ENCODE measurements at regions not wholly inside any gene's neighbourhood (a gene's known extent, or its start where the extent isn't known, plus 50 kb on each side); places are given as distances from the start of the nearest gene placed in this dataset.

DNA sequence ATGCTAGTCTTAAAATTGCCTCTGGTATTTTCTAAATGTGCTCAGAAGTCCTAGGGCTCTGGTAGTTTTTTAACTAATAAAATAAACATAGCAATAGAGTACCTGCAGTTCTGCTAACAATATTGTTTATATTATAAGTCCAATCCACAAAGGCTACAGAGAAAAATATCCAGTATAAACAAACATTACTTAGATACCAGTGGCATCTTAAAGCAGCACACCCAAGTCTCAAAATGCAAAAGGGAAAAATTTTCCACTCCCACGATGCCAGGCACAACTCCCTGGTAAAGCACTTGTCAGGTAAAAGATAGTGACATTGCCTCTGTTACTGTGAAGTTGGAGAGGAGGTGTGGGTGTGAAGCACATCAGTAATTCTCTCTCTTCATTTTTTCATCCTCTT is 123.3 kb downstream of the OGFRL1 start:
- no peaks in the 10 kb centered on the region for H3K27me3 ChIP-seq
- peak overlapping the region; percentile 46 to 66 (median 58) for H3K27ac ChIP-seq
- DNase-seq: no peak
- H3K9me3 ChIP-seq: no peaks in the 10 kb centered on the region
- H3K4me1 ChIP-seq: peaks cover 0 to 63% (median 30%) of the 10 kb centered on the region in 4 donors
- peaks cover 0 to 30% (median 7%) of the 10 kb centered on the region in 4 donors for H3K36me3 ChIP-seq
- TF ChIP-seq POLR2A (IDR thresholded peaks at IDR 0.05) (no peak), EP300 (IDR thresholded peaks at IDR 0.05) (no peak), POLR2AphosphoS5 (IDR thresholded peaks at IDR 0.05) (no peak), CTCF (IDR thresholded peaks at IDR 0.05) (no peak)
- 60 to 72% methylated on average over 1 of the region's 1 CpG for WGBS, 2 donors
- intact Hi-C loops (cut with DNase I): no loop called here
- no peak overlapping the region for H3K4me3 ChIP-seq

DNA sequence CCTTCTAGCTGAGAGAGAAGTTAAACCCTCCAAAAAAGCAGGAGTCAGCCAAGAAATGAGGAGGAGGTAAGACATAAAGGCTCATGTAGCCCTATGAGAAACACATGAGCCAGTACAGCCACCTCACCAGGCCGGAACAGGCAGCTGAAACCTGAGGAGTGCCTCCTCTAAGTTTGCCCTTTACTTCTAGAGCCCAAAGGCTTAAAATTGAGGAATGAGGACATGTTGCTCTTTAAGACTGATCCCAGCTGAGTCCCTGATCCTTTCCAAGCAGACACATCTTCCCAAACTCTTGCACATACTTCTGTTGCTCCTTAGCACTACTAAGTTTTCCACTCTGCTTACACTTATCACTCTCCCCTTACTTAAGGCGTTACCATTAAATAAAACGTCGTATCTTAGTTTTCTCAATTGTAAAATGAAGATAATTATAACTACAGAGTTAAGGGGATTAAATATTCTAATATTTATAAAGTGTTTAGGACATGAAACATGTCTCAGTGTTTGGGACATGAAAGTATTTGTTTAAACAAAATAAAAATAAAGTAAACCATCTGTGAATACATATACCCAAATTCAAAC is 124.0 kb downstream of the OGFRL1 start:
- intact Hi-C loops (cut with DNase I): no loop called here
- no peak for DNase-seq
- no peak for TF ChIP-seq POLR2AphosphoS5 (IDR thresholded peaks at IDR 0.05)
- TF ChIP-seq EP300 (IDR thresholded peaks at IDR 0.05): no peak
- no peak for TF ChIP-seq POLR2A (IDR thresholded peaks at IDR 0.05)
- no peak for TF ChIP-seq CTCF (IDR thresholded peaks at IDR 0.05)
- no peak overlapping the region for H3K4me3 ChIP-seq
- 68 to 87% methylated on average over 4 of the region's 4 CpGs for WGBS, 2 donors
- peak overlapping the region; percentile 46 to 66 (median 58) for H3K27ac ChIP-seq
- peaks cover 0 to 30% (median 7%) of the 10 kb centered on the region in 4 donors for H3K36me3 ChIP-seq
- H3K4me1 ChIP-seq: peaks cover 0 to 70% (median 32%) of the 10 kb centered on the region in 4 donors
- H3K9me3 ChIP-seq: no peaks in the 10 kb centered on the region
- no peaks in the 10 kb centered on the region for H3K27me3 ChIP-seq

GRCh38 chr6:71414486-71414885 is 125.9 kb downstream of the OGFRL1 start:
- Histone ChIP-seq H3K4me1 (peaks cover 0 to 72% (median 32%) of the 10 kb centered on the region in 4 donors), H3K27me3 (no peaks in the 10 kb centered on the region), H3K27ac (no peak overlapping the region), H3K4me3 (no peak overlapping the region), H3K9me3 (no peaks in the 10 kb centered on the region), H3K36me3 (peaks cover 0 to 30% (median 7%) of the 10 kb centered on the region in 4 donors)
- no peak for TF ChIP-seq POLR2AphosphoS5 (IDR thresholded peaks at IDR 0.05)
- TF ChIP-seq POLR2A (IDR thresholded peaks at IDR 0.05): no peak
- no peak for TF ChIP-seq CTCF (IDR thresholded peaks at IDR 0.05)
- no peak for TF ChIP-seq EP300 (IDR thresholded peaks at IDR 0.05)
- WGBS, 2 donors: 31 to 62% methylated on average over 3 of the region's 3 CpGs
- intact Hi-C loops (cut with DNase I): no loop called here
- no peak for DNase-seq

DNA sequence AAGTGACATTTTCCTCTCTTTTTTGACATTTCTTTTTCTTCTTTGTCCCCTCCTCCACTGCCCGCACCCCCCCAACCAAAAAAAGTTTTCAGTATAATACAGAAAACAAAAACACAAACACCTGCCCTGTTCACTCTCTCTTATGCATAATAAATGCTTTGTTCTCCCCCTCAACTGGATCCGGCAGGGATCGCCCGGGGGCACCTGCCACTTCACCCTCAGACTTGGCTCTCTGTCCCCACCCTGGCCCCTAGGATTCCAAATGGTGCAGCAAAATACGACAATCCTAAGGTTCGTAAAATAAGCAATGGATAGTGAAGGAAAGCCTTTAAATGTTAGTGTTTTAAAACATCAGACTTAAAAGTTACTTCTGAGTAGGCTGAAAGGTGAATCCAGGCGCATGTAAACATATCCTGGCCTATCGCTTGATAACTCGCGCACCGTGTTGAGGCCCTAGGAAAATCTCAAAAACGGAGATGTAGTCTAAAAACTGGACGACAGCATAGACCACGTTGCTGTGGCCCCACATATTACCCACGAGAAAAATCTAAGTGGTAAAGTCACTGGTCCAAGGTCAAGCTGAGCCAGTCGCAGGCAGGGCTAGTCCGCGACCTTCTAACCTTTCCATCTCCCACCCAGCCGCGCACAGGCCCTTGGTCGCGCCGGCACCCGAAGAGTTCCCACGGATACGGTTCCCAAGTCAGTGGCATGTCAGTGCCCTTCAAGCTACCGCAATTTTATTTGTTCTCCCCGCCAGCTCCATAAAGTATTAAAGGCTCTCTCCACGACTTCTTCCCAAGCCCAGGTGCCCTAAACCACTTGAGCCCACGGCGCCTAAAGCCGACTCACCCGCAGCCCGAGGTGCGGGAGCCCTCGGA is 130.8 kb downstream of the OGFRL1 start:
- Histone ChIP-seq H3K27ac (peak overlapping the region; percentile 94 to 99 (median 96)), H3K36me3 (peaks cover 0 to 26% (median 7%) of the 10 kb centered on the region in 4 donors), H3K4me1 (peaks cover 0 to 35% (median 6%) of the 10 kb centered on the region in 4 donors), H3K9me3 (no peaks in the 10 kb centered on the region), H3K27me3 (no peaks in the 10 kb centered on the region), H3K4me3 (peak overlapping the region; percentile 74 to 95 (median 88))
- DNase-seq: no peak
- intact Hi-C loops (cut with DNase I): loop anchor here (2.0 to 5.0 kb wide), 2 partner anchors 15 to 132 kb away; partner anchors contain the start of gene OGFRL1
- TF ChIP-seq CTCF (IDR thresholded peaks at IDR 0.05) (no peak), EP300 (IDR thresholded peaks at IDR 0.05) (no peak), POLR2A (IDR thresholded peaks at IDR 0.05) (no peak)
- 31 to 32% methylated on average over 36 of the region's 36 CpGs for WGBS, 2 donors
